SHP77 treated with DMSO at 0.1 percent for 48 hours (cell line): ENCODE measurements at regions not wholly inside any gene's neighbourhood (a gene's known extent, or its start where the extent isn't known, plus 50 kb on each side); places are given as distances from the start of the nearest gene placed in this dataset.
"Not testable (repeated sequence)": the region's sequence is repeated elsewhere in the genome, so short reads cannot be mapped to it uniquely, and the experiment has no call there.

Source experiments
- DNase-seq: peaks from one replicate; lab custom pipeline; 2025; lab: John Stamatoyannopoulos, UW

DNA sequence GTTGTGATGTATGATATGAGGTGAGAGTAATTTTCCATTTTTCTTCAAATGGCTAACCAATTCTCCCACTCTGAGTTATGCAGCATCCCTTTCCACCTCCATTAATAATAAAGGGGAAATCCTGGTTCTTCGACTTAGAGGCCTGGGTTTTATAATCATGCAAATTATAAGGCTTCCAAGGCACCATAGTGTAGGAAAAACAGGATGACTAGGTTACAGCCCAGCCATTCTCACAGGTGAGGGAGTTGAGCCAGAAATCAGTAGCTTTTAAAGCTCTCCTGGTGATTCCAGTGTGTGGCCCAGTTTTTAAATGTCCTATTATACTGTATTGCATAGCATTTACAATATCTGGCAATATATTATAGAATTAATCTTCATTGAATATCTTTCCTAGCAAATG, 203.1 kb downstream of the ARHGEF9 start:
- no peak for DNase-seq

DNA sequence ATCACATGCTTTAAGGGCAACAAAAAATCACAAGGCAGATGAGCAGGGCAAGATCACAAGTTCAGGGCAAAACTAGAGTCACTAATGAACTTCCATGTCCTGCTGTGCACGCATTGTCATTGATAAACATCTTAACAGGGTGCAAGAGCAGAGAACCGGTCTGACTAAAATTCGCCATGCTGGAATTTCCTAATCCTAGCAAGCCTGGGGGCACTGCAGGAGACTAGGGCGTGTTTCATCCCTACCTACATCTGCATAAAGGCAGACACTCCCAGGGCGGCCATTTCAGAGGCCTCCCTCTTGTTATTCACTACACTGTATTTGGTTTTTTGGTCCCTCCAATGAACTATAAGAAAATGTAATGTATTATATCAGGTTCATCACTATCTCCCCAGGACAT, 203.6 kb downstream of the ARHGEF9 start:
- no peak for DNase-seq

DNA sequence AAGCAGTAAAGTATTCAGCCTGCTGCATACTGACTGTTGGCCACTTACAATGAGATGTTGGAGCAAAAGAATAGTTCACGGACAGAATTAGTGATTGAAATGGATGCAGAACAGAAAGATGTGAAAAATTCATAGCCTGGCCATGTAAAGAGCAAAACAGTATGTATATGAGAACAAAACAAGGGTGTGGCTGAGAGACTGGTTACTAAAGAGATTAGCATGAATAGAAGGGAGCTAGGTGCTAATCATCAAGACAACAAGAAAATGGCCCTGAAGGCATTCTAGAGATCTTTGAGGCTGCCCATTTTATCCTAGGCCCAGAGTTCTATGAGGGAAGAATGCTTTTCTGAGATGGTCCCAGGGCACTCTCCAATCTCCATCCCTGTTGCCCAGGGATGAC, 208.5 kb downstream of the ARHGEF9 start:
- no peak for DNase-seq

GRCh38 chrX:63575700-63576099, 209.3 kb downstream of the ARHGEF9 start:
- DNase-seq = not testable (repeated sequence)

- no peak for DNase-seq
These were observed 215.7 kb upstream of the SPIN4 start for GRCh38 chrX:63566856-63567255.

DNA sequence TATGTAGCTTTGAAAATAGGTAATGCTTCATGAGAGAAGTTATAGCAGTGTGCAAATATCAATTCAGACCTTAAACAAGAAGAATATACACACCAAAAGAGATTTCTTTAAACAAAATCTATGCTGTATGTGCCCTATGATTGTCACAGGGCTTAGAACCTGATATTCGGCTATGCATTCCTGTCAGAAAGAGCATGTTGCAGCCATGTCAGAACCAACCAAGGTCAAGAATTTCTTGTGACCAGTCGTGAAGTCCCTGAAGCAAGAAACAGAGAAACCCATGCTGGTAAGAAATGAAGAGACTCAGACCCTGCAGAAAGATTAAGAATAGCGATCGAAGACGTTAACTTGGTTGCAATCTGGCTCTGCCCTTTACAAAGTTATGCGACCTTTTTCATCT, 210.3 kb upstream of the SPIN4 start:
- DNase-seq = no peak

DNA sequence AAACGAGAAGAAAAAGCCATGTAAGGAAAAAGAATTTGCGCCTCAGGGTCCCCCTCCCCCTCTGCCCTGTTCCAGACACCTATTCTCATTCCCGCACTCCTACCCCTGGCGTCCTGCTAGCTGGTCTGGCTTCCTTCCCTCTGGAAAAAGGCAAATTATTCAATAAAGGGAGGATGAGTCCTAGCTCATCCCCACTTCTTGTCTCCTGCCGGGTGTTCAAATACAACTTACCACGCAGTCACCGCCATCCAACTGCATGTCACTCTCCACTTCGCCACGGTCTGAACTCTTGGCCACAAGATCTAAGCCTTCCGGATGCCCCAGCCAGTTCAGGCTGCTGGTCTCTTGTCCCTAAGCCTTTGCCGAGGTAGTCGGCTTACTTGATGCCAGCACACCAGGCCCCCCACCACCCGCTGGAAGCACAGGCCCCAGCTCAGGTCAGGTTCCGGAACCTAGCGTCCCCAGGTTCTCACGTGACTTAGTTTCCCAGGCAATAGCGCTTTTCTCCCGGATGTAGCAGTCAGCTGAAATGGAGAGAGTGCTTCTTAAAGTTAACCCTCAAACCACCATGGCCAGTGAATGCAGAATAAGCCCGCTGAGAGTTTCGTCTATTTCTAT, 209.6 kb upstream of the SPIN4 start:
- peak; percentile 62 for DNase-seq

- no peak for DNase-seq
These were observed 200.7 kb upstream of the SPIN4 start for GRCh38 chrX:63551856-63552255.

DNA sequence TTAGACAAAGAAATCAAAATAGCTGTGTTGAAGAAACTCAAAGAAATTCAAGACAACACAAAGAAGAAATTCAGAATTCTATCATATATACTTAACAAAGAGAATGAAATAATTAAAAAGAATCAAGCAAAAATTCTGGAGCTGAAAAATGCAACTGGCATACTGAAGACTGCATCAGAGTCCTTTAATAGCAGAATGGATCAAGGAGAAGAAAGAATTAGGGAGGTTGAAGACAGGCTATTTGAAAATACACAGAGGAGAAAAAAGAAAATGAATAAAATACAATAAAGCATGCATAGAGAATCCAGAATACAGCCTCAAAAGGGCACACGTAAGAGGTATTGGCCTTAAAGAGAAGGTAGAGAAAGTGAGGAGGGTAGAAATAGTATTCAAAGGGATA, 179.5 kb upstream of the SPIN4 start:
- DNase-seq = no peak

DNA sequence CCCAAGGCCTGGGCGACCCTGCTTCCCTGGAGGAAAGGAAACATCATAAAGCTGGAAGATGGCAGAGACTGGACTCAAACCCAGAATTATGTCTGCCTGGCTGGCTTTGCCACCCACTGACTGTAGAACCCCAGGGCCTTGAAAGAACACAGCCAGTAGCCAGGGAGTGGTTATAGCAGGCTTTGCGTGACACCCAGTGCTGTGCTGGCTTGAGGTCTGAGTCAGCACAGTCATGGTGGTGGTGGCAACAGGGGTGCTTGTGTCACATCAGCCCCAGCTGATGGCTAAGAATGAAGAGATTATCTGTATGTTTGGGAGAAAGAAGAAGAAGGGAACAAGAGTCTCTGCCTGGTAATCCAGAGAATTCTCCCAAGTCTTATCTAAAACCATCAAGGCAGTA, 178.8 kb upstream of the SPIN4 start:
- no peak for DNase-seq

DNA sequence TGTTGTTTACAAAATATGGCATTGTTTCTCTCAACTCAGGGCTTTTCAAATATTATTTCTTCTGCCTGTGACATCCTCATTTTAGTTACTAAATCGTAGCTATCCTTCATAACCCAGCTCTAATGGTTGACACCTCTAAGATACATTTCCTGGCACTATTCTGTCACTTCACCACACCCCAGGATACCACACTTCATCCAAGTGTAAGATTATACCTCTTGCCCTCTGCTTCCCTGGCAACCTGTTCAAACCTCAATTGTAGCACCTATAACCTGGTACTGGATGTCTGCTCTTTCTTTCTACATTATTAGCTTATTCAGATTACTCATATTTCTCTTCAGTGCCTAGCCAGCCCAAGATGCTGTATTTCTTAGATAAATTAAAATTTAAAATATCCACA, 175.7 kb upstream of the SPIN4 start:
- DNase-seq = no peak

DNA sequence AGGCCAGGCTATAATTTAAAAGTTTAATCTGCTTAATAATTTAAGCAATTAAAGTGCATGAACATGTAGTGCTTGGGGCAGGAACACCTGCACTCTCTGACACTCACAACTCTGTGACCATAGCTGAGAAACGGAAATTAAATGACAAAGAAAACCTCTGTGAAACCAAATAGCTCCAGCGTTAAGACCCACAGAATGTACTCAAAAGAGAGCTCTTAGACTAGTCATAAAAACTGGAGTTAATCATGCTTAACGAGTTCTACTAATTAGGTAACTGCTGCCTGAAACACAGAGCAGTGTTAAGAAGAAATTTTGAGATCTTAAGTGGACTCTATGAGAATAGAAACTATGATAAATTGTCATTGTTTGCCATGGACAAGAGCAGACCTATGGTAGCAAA, 174.4 kb upstream of the SPIN4 start:
- DNase-seq = no peak

- DNase-seq = not testable (repeated sequence)
These were observed 168.2 kb upstream of the SPIN4 start for GRCh38 chrX:63519368-63519767.

DNA sequence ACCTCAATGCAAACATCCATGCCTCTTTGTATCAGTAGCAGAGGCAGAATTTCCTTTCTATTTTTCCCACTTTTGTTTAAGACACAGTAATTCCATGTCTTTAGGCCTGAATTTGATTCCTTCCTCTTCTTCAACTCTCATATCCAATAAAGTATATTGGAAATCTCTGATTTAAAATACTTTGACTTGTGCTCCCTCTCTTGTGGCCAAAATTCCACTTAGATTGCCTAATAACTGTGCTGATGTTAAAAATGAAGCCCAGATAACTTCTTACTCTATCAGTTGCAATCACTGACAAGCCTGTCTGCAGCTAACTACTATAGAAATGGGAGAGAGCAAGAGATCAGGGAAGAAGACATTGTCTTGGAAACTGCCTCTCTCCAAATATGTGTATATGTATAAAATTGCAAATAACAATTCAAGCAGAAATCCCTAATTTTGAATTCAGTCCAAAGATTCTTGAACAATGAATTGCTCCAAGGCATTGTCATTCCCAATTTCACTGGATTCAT, 163.5 kb upstream of the SPIN4 start:
- DNase-seq = no peak

- no peak for DNase-seq
These were observed 162.9 kb upstream of the SPIN4 start for GRCh38 chrX:63513825-63514568.

- DNase-seq = no peak
These were observed 160.2 kb upstream of the SPIN4 start for GRCh38 chrX:63511361-63511760.

- no peak for DNase-seq
These were observed 157.5 kb upstream of the SPIN4 start for GRCh38 chrX:63508668-63509067.

GRCh38 chrX:63506320-63506719, 155.2 kb upstream of the SPIN4 start:
- no peak for DNase-seq

- no peak for DNase-seq
These were observed 152.4 kb upstream of the SPIN4 start for GRCh38 chrX:63503541-63503940.

- DNase-seq = no peak
These were observed 137.6 kb upstream of the SPIN4 start for GRCh38 chrX:63488546-63489373.

DNA sequence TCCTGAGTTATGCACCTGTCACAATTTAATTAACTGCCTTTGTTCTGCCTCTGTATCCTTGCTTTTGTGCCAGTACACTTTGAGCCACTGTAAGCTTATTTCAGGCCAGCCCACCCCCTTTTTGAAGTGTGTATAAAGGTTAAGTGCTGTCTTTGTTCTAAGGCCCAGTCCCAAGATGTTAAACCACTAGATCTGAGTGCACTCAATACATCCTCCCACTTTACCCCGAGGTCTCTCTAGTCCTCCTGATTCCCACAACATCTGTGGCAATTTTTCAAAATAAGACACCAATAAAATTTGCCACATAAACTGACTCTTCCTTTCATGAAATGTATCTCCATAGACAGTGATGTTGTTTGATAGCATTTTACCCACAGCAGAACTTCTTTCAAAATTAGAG, 124.1 kb upstream of the SPIN4 start:
- DNase-seq = no peak

DNA sequence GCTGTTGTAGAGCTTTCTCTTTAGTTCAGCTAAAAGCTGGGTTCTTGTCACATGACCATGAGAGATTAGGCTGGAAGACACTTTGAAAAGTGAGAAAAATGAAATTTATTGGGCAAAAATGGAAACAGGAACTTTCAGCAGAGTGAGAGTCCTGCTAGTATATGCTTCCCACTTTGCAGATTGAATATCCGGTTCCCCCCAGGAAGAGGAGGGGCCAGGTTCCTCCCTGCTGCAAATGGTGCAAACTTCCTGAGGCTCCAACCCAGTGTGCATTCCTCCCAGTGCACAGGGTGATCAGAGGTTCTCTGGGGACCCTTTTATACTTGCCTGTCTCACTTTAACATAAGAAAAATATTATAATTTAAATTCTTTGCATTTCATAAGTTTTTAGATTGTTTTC, 119.9 kb upstream of the SPIN4 start:
- DNase-seq = no peak

DNA sequence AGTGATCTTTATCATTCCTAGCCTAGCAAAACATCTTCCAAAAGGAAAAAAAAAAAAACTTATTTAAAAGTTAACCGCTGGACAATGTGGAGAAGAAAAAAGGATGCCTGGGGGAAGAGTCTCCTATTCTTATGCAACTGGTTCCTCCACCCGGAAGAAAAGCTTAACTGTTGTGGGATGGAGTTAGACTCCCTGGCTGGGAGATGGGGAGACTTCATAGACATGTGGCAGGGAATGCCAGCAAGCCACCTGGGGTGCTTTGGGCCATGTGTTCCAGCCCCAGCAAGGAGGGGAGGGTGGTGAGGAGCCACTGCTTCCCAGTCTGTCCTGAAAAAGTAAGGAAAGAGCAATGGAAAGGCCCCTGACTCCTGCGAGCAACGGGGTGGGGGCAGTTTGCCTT, 119.4 kb upstream of the SPIN4 start:
- no peak for DNase-seq
